ENCODE measurements at regions not wholly inside any gene's neighbourhood (a gene's known extent, or its start where the extent isn't known, plus 50 kb on each side); places are given as distances from the start of the nearest gene placed in this dataset.

DNA sequence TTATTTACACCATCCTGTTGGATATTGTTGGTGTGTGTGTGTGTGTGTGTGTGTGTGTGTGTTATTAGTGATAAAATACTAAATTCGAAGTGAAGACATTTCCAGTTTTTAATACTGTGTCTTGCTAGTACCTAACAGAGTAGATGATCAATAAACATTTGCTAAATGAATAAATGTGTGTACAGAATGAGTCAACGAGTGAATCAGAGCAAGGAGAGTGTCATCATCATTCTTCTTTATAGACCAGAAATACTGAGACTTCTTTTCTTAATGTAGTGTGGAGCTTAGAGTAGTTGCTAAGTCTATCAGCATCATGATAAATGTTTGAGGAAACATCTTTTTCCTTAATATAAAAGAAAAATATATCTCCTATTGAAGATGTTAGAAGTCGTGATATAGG lies 169.7 kb upstream of the SATB2 start:
- no peak overlapping the region for H3T11ph ChIP-seq (ENCODE audit: low read length)
- no peak overlapping the region for H3K9ac ChIP-seq (ENCODE audit: extremely low read depth, insufficient read length, low read length)
- no peaks in the 10 kb centered on the region for H4K20me1 ChIP-seq (ENCODE audit: control insufficient read depth, insufficient read depth, insufficient read length)
- Mint-ChIP-seq H3K4me1 (peaks cover 13 to 26% of the 10 kb centered on the region in 2 experiments), H3K4me3 (no peak overlapping the region), H3K36me3 (ENCODE audit: insufficient read depth in 1 of 3, low read depth in 3 of 3) (no peaks in the 10 kb centered on the region), H3K27me3 (ENCODE audit: low read depth) (no peaks in the 10 kb centered on the region; the same call in 1 of the 2 replicates), H3K9me3 (no peaks in the 10 kb centered on the region), H3K27ac (no peak overlapping the region)
- no peak overlapping the region for H3K56ac ChIP-seq (ENCODE audit: insufficient read length, low read depth, low read length)
- H3K9me3 ChIP-seq (ENCODE audit: control insufficient read depth, low read depth, low read length), result no peaks in the 10 kb centered on the region
- no peak overlapping the region for H4K91ac ChIP-seq (ENCODE audit: insufficient read length, low read depth, low read length)
- no peaks in the 10 kb centered on the region for H3K79me2 ChIP-seq (ENCODE audit: insufficient read depth, low read length)
- H2AK5ac ChIP-seq (ENCODE audit: insufficient read length, low read length), result no peak overlapping the region
- H3K79me1 ChIP-seq (ENCODE audit: insufficient read depth, low read depth, low read length, poor library complexity, severe bottlenecking), result no peaks in the 10 kb centered on the region
- no peak overlapping the region for H2AFZ ChIP-seq (ENCODE audit: low read length)
- no peak overlapping the region for H3K4me2 ChIP-seq (ENCODE audit: insufficient read depth, insufficient read length, low read length)
- H4K5ac ChIP-seq (ENCODE audit: insufficient read length, low read depth, low read length), result no peak overlapping the region
- no peak overlapping the region for H4K8ac ChIP-seq (replicated peaks; ENCODE audit: insufficient read length, low read depth, low read length)
- no peak for DNase-seq
- TF ChIP-seq CTCF (conservative IDR thresholded peaks at IDR 0.05), result no peak
- H3K4ac ChIP-seq (ENCODE audit: low read depth, low read length), result no peak overlapping the region
- H3K27ac ChIP-seq (ENCODE audit: insufficient read length, low read depth, low read length), result no peak overlapping the region
- H3K23me2 ChIP-seq (ENCODE audit: insufficient read length, low read depth, low read length, poor library complexity, severe bottlenecking), result no peaks in the 10 kb centered on the region
- H2BK12ac ChIP-seq (ENCODE audit: insufficient read length, low read depth, low read length), result no peak overlapping the region
- H3K23ac ChIP-seq (ENCODE audit: insufficient read length, low read depth, low read length), result no peak overlapping the region
- no peak overlapping the region for H2BK15ac ChIP-seq (ENCODE audit: low read depth, low read length)
- H3K4me1 ChIP-seq (ENCODE audit: insufficient read depth, low read length), result no peaks in the 10 kb centered on the region; the same call in 1 of the 2 replicates
- WGBS (ENCODE audit: extremely low coverage, insufficient read length, low lambda C conversion rate), result no CpG with 5 or more reads among the region's 3 CpGs
- no peak overlapping the region for H2BK20ac ChIP-seq (ENCODE audit: low read depth, low read length, poor library complexity, severe bottlenecking)
- no peak overlapping the region for H3K14ac ChIP-seq (ENCODE audit: insufficient read depth, low read length)
- no peak overlapping the region for H2BK5ac ChIP-seq (ENCODE audit: insufficient read length, low read length)
- no peak overlapping the region for H2BK120ac ChIP-seq (ENCODE audit: low read depth, low read length, poor library complexity, severe bottlenecking)
- no peaks in the 10 kb centered on the region for H3K27me3 ChIP-seq (ENCODE audit: insufficient read depth, low read length)
- H3K18ac ChIP-seq (ENCODE audit: insufficient read length, low read depth, low read length), result no peak overlapping the region

All from H9 (cell line).